ENCODE measurements at regions not wholly inside any gene's neighbourhood (a gene's known extent, or its start where the extent isn't known, plus 50 kb on each side); places are given as distances from the start of the nearest gene placed in this dataset.

- Histone ChIP-seq H3K36me3 (ENCODE audit: control insufficient read depth, insufficient read depth, low read length) (no peaks in the 10 kb centered on the region), H3K27me3 (ENCODE audit: control insufficient read depth, insufficient read depth, low read length) (peaks cover 16% of the 10 kb centered on the region), H3K4me3 (ENCODE audit: low read depth, low read length) (no peak overlapping the region)
- TF ChIP-seq CTCF (IDR thresholded peaks at IDR 0.05; ENCODE audit: insufficient read depth, low read length, poor library complexity, severe bottlenecking) = no peak
- no peak for DNase-seq (ENCODE audit: low read depth)
Observed at GRCh38 chr10:129032372-129033313, 434.4 kb upstream of the MGMT start.

GRCh38 chr10:129033340-129033739 lies 433.7 kb upstream of the MGMT start:
- H3K36me3 ChIP-seq (ENCODE audit: control insufficient read depth, insufficient read depth, low read length) = no peaks in the 10 kb centered on the region
- H3K4me3 ChIP-seq (ENCODE audit: low read depth, low read length) = no peak overlapping the region
- no peak for DNase-seq (ENCODE audit: low read depth)
- no peak for TF ChIP-seq CTCF (IDR thresholded peaks at IDR 0.05; ENCODE audit: insufficient read depth, low read length, poor library complexity, severe bottlenecking)
- peaks cover 16% of the 10 kb centered on the region for H3K27me3 ChIP-seq (ENCODE audit: control insufficient read depth, insufficient read depth, low read length)

GRCh38 chr10:129033790-129034272 lies 433.2 kb upstream of the MGMT start:
- TF ChIP-seq CTCF (IDR thresholded peaks at IDR 0.05; ENCODE audit: insufficient read depth, low read length, poor library complexity, severe bottlenecking) = no peak
- Histone ChIP-seq H3K4me3 (ENCODE audit: low read depth, low read length) (no peak overlapping the region), H3K27me3 (ENCODE audit: control insufficient read depth, insufficient read depth, low read length) (peaks cover 13% of the 10 kb centered on the region), H3K36me3 (ENCODE audit: control insufficient read depth, insufficient read depth, low read length) (no peaks in the 10 kb centered on the region)
- no peak for DNase-seq (ENCODE audit: low read depth)

GRCh38 chr10:129035052-129035827 lies 431.8 kb upstream of the MGMT start:
- Histone ChIP-seq H3K27me3 (ENCODE audit: control insufficient read depth, insufficient read depth, low read length) (peaks cover 11% of the 10 kb centered on the region), H3K36me3 (ENCODE audit: control insufficient read depth, insufficient read depth, low read length) (no peaks in the 10 kb centered on the region), H3K4me3 (ENCODE audit: low read depth, low read length) (no peak overlapping the region)
- peak; percentile 42 for DNase-seq (ENCODE audit: low read depth)
- no peak for TF ChIP-seq CTCF (IDR thresholded peaks at IDR 0.05; ENCODE audit: insufficient read depth, low read length, poor library complexity, severe bottlenecking)

GRCh38 chr10:129038522-129038921 lies 428.5 kb upstream of the MGMT start:
- DNase-seq (ENCODE audit: low read depth) = no peak
- H3K4me3 ChIP-seq (ENCODE audit: low read depth, low read length) = no peak overlapping the region
- peaks cover 2% of the 10 kb centered on the region for H3K27me3 ChIP-seq (ENCODE audit: control insufficient read depth, insufficient read depth, low read length)
- no peak for TF ChIP-seq CTCF (IDR thresholded peaks at IDR 0.05; ENCODE audit: insufficient read depth, low read length, poor library complexity, severe bottlenecking)
- H3K36me3 ChIP-seq (ENCODE audit: control insufficient read depth, insufficient read depth, low read length) = no peaks in the 10 kb centered on the region

Data from kidney epithelial cell (primary cell).